Renal cortical epithelial cell (primary cell): ENCODE measurements at regions not wholly inside any gene's neighbourhood (a gene's known extent, or its start where the extent isn't known, plus 50 kb on each side); places are given as distances from the start of the nearest gene placed in this dataset.

Source experiments
- DNase-seq: peaks from one replicate; pipeline ENCODE4 v3.0.0-alpha.2; 2011; ENCODE audit warnings: low read depth

DNA sequence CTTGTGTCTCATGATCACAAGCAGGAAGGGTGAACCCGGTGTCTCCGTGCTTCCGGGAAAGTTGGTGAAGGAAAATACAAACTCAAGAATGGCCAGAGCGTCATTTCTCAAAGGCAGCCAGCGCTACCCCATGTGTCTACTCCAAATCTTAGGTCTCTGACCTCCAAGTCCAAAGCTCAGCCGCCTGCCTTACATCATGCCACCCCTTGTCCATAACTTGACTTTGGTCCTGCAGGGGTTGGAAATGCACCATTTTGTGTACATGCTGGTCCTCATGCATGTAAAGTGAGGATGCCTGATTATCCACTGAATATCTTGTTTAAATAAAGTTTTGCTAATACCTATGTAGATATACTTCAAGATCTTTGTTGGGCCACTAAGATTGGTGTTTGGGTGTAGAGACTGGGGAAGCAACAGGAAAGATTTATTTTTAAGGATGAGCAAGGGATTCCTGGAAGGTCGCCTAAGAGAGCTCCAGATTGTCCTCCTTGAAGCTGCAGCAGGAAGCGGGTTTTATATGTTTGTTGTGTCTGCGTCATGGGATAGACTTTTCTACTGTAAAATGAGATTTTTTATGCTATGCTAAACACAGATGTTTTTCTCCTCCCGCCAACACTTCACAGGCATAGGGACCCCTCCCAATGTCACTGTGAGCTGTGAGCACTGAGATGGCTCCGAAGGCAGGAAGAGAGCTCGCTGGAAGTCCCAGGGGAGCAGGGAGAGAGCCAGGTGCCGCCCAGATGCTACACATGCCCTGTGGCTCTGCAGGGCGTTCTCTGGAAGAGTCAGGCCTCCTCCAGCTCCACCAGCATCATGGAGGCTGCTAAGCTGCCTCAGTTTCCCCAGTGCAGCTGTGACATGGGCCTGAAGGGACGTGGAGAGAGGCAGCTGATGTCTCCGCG lies 176.2 kb upstream of the HDAC4 start:
- no peak for DNase-seq

DNA sequence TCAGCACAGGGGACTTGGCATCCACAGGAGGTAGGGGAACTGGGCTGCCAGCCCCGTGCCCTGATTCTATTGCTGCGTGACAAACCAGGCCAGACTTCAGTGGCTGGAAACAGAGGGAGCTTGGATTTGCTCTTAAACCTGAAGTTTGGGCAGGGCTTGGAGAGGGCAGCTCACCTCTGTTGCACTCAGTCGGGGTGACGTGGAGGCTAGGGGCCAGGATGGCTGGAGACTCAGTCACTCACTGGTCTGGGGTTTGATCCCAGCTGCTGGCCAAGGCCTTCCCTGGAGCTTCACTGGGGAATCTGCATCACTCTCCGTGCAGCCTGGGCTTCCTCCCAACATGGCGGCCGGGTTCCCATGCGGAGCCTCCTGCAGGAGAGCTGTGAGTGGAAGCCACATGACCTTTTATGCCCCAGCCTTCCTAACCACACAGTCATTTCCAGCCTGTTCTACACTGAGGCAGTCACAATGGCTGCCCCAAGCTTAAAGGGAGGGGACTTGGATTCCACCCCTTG lies 175.2 kb upstream of the HDAC4 start:
- no peak for DNase-seq

DNA sequence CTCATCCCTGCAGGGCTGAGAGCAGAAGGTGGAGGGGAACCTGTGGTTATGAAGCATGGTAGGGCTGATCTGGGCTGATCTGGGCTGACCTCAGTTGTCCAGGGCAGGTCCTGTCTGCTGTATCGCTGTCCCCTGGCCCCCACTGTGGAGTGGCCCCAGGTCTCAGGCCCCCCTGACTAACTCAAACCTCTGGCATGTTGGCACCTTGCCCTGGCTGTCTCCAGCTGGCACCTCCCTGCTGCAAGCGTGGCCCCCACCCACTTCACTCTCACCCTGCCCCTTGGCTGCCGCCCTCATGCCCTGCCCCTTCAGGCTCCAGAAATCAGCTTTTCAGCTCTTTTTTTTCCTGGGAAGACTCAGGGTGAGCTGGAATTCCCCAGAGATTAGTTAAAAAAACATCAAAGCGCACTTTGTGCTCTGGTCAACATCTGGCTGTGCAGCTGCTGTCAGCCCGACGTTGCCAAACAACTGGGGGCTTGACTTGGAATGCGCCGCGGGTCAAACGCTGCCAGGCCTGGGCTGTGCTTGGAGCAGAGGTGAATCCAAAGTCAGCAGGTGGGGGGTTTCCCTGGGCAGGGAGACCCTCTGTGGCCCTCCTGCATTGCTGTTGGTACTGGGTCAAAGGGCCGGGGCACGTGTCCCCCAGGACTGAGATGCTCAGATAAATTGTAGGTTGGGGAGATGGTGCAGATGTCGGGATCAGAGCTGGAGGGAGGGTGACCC lies 173.8 kb upstream of the HDAC4 start:
- DNase-seq, result no peak

DNA sequence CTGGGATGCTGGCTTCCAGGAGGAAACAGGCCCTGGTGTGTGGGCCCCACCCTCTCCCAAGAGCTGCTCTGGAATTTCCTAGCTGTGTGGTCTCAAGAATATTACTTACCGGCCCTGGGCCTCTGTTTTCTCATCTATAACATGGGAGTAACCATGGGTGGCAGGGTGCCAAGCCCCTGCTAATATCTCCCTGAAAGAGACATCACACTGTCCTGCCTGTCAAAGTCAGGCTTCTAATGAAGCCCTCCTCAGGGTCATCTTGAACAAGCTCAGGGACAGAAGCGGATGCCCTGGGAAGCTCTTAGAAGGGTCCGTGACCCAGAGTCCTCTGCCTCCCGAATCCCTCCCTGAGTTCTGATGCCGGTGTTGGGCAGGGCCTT lies 173.2 kb upstream of the HDAC4 start:
- DNase-seq, result no peak

DNA sequence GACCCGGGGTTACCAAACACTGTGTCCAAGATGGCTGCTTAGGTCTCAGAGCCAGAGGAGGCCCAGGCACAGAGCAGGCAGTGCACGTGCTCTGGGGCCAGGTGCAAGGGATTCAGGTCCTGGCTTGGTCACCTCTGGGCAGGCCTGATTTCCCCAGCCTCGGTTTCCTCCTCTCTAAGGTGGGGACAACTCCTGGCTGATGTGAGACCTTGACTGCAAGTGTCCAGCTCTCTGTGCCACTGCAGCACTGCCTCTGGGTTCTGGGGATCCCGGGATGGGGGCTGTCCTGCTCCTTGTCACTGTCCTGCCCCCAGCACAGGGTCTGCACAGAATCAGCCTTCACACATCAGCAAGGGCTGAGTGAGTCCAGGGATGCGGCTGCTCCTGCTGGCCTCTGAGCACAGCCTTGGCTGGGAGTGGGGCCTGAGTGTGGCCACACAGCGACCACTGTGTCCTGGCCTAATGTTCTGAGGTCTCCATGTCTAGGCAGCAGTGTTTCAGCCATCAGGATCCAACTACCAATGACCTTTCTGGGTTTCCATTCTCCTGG lies 170.2 kb upstream of the HDAC4 start:
- no peak for DNase-seq

DNA sequence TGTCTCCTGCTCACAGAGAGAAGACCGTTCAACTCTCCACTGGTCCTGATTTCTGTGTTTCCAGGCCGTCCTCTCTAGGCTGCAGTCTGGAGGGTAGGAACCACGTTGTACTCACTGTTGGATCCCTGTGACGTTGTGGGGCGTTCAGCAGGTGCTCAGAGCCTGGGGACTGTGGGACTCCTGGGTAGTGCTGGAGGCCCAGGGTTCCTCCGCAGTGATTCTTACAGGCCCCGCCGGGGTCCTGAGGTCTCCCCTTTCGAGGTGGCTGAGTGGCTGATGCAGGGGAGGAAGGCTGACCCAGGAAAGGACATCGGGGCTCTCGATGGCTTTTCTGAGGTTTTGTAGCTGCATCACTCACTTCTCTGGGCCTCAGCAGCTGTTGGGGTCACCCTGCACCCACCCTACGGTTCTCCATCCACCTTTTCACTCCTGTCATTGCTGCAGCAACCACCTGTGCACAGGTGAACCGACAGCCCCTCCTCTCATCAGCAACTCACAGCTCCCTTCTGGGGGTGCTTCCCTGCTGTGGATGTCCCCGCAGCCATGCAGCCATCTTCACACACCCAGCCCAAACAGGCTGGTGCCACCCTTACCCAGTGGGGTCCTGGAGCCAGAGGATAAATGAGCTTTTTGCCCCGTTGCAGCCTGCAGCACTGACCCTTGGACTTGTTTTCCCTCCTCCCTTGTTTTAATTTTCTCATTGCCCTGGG lies 169.6 kb upstream of the HDAC4 start:
- DNase-seq, result no peak

DNA sequence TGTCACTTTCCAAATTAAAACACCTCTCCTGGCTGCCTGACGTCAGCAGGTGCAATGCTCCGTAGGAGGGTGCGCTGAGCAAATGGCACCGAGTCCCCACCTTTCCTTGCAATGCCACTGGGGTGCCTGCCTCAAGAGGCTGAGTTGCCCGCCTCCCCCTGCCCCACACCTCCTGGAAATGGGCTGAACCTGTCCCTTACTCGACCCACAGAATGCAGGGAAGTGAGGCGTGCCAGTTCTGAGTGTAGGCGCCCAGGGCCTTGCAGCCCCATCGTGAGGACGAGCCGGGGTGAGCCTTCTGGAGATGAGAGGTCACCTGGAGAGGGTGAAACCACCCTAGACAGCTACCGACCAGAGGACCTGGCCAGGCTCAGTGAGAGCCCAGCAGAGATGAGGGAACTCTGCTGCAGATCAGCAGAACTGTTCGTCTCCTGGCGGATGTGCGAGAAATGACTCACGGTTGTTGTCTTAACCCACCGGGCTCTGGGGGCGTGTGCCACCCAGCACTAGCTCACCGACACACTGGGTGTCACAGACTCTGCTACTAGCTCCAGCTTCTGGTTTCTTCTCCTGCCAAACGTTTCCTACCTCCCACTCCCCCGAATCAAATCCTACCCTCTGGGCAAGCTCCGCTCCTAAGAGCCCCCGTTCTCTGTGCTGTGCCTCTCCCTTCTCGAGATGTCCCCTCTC lies 168.7 kb upstream of the HDAC4 start:
- no peak for DNase-seq

DNA sequence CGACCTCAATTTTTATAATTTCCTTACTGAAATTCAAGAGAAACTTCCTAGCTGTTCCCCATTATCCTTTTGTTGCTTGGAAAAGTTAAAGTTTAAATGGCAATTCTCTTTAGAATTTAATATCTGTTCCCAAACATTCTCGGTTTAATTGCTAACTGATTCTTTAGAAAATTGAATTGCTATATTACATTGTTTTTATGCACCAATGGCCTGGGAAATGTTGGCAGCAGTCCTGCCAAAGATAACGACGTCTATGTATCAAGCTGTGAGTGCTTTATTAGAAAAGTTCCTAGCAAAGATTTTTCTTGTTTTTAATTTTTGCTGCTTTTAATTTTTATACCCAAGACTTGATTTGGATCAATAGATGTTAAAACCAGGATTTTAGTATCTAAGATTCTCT lies 167.8 kb upstream of the HDAC4 start:
- DNase-seq, result no peak

DNA sequence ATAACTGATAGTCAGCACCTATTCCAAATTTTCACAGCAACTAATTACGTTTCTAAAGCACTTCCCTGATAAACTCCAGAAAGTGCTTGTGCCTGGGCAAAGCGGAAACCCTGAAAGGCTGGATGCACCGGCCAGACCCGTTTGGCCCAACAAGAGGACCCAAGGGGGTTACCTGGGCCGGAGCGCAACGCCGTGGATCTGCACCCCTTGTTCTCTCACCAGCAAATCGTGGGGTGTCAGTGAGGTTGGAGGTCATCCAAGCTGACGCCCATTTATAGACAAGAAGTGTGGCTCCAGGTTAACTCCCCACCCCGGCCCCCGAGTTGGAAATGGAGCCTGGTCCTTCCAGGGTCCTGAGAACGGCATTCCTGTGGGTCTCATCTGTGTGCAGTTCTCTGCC lies 167.0 kb upstream of the HDAC4 start:
- DNase-seq, result no peak

DNA sequence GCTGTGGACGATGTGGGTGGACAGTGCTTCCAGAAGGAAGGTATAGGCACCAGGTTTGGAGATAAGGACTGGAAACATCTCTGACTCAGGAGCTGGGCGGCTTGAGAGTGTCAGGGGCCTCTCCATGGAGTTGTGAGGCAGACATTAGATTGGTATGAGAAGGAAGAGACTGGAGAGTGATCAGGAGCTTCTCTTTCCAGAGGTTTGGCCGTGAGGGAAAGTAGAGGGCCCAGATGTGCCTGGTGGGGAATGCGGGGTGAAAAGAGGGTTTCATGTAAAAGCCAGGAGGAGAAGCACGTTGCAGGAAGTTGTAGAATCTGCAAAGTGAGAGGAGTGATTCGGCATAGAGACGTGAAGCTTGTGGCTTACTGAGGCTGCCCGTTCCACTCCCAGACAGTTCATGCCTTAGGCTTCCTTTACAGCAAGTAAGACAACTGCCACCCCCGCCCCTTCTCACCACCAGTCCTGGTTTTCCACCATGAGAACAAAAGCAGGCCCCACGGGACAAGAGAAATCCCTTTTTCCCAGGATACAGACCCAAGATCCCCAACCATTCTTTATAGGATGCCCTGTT lies 166.3 kb upstream of the HDAC4 start:
- DNase-seq, result no peak

DNA sequence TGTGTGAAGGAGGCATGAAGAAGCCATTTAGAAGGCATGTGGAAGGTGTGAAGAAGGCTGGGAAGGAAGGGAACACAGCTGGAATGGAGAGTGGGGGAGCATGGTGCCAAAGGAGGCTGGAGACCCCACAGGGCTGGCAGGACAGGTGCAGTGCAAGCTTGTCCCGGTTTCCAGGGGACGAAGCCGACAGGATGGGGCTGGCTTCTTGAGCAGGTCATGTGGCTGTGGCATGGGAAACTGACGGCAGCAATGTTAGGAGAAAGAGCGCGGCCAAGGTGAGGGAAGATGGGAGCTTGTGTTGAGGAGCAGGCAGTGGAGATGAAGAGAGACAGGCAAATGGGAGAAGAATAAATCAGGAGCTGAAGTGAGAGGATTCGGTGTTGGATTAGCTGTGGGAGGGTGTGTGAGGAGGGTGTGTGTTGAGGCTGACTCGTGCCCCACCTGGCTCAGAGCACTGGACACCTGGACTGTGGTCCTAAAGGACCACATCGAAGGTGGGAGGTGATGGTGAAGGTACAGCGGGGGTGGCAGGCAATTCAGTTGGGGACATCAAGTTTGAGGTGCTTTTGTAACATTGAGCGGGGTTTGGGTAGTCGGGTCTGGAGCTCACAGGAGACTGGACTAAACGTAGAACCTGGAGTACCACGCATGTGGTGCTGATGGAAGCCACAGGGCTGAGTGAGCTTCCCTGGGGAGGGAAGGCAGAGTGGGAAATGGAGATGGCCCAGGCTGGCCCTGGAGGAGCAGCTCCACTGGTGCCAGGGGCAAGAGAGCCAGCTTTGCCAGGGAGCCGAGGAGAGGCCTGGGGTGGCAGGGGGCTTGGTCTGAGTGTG lies 165.6 kb upstream of the HDAC4 start:
- no peak for DNase-seq

DNA sequence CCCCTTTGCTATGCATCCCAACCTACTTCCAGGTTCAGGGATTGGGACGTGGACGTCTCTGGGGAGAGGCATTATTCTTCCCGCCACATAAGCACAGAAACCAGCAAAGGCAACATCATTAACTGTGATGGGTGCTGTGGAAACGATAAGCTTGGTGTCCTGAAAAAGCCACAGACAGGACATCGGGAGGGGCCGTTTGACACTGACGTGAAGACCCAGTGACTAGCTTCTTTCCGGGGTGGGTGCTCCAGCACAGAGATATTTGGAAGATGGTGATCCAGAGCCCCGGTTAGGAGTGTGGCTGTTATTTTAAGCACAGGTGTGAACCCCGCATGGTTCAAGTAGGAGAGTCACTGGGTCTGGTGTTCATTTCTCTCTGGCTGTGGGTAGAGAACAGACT lies 163.8 kb upstream of the HDAC4 start:
- DNase-seq, result no peak

DNA sequence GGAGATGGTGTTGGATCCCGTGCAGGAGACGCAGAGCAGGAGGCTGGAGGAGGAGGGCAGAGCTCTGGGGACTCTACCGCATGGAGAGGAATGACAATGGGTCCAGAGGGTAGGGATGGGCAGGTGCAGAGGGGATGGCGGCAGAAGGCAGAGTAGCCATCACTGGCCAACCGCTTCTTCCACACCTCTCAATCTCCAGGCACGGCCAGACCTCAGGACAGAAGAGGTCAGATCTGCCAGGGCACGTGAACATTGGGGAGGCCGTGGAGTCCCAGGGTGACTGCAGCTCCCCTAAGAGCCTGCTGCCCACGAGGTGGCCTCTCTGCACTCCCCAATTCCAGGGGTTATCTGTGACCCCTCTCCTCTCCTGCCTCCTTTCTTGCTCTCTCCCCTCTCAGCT lies 162.7 kb upstream of the HDAC4 start:
- DNase-seq, result no peak

DNA sequence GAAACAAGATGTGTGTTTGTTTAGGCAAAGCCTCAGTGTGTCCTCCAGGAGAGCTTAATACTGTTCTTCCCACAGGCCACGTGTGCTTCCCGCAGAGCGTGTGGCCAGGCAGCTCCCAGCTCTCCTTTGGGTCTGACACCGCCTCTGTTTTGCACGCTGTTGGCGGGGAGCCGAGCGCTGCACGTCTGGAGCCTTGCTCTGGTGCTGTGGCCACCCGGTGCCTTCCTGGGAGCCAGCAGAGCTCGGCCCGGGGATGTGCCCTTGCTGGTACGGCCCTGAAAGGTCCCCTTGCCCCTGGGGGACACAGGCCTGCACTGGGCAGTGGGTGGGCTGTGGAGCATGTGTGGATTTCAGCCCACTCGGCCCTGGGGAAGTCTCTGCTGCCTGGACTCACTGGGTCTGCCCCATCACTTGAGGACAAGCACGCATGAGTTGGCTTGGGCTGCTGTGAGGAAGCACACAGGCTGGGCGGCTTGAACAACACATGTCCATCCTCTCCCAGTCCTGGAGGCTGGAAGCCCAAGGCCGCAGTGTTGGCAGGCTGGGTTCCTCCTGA lies 160.7 kb upstream of the HDAC4 start:
- DNase-seq, result no peak

DNA sequence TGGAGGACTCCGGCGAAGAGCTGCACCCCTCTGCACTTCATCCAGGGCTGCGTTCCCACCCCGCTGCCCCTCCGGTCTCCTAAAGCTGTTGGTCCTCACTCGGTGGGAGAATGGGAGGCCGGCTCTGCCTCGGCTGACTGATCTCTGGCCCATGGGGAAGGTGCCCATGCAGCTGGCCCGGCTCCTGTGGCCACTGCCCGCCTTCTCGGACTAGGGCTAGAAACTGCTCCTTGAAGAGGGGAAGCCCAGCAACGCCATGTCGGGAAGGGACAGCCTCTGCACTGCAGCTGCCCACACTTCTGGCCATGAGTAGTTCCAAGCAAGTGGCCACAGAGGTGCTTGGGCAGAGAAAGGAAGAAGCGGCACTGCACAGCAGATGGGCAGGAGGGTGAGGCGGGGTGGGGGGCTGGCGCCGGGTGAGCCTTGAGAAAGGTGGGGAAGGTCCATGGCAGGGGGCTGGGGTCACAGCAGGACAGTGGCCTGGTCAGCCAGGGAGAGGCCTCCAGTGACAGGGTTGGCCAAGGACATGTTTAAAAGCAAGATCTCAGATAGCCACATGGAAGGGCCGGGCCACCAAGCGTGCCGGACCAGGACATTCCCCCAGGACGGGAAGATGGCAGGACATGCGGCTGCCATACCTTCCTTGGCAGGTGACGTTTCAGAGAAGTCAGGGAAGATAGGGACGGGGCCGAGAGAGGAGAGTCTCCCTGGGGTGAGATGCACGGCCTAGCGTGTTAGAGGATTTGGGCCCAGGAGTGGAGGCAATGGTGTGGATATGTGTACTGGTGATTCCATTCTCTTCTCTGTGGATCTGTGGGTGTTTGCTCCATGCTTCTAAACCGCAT lies 158.8 kb upstream of the HDAC4 start:
- no peak for DNase-seq

DNA sequence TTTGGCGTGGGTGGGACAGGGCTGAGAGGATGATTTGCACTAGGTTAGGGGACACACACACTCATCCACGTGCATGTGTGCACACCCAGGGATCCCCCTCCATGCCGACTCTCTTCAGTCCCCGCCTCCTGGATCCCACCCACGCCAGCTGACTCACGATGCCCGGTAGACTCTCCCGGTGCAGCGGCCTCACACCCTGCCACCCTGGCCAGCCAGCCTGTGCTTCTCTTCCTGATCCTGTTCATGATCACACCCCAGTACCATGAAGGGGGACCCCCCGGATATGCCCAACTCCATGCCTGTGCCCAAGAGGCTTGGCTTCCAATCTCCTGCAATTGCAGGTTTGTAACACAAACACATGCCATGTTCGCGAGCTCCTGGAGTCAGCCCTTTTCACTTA lies 157.8 kb upstream of the HDAC4 start:
- DNase-seq, result no peak

DNA sequence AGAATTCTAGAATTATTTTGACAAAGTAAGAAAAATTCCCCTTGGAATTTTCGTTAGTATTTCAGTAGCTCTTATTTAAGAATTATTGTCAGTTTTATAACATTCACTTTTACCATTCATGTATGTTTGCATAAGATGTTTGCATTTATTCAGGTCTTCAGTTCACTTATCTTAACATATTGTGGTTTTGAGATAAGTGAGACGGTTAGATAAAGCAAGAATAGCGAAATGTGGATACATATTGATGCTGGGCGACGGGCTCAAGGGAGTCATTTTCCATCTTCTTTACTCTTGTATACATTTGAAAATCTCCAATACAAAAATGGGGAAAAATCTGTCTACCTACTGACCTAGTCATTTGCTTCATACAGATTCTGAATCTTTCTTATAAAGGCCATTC lies 156.7 kb upstream of the HDAC4 start:
- no peak for DNase-seq

DNA sequence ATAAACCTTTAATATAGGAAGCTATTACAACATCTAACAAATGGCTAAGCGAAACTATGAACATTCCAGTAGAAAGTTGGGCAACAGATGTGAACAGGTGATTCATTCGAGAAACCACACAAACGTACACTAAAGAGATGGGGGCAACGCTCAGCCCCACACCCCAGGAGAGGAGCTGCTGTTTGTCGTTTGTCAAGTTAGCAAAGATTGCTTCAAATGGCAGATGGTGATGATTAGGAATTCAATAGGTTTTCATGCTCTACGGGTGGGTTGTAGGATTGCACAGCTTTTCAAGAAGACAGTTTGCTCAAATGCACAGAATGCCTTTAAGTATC lies 154.7 kb upstream of the HDAC4 start:
- no peak for DNase-seq
